ENCODE measurements at regions not wholly inside any gene's neighbourhood (a gene's known extent, or its start where the extent isn't known, plus 50 kb on each side); places are given as distances from the start of the nearest gene placed in this dataset.

GRCh38 chr7:111650456-111650999 lies 88.2 kb upstream of the IMMP2L start:
- TF ChIP-seq CTCF (IDR thresholded peaks at IDR 0.05) (no peak), POLR2A (IDR thresholded peaks at IDR 0.05) (no peak)

Measured in testis (tissue), 2 donors.